C4-2B (cell line): ENCODE measurements at regions not wholly inside any gene's neighbourhood (a gene's known extent, or its start where the extent isn't known, plus 50 kb on each side); places are given as distances from the start of the nearest gene placed in this dataset.

Experiments
- H3K27ac ChIP-seq: fragments of 450-650 bp; 2 replicates; pipeline ENCODE4 v1.5.1; 2017
- CTCF ChIP-seq: fragments of 450-650 bp; conservative IDR thresholded peaks from 2 replicates; pipeline ENCODE4 v1.5.1; 2017; ENCODE audit warnings: mild to moderate bottlenecking
- ZFX ChIP-seq: fragments of 450-650 bp; IDR thresholded peaks from 2 replicates; pipeline ENCODE4 v1.6.1; 2017

- TF ChIP-seq CTCF (no peak), ZFX (no peak)
- no peak overlapping the region for H3K27ac ChIP-seq
These were observed 417.3 kb downstream of the GABRB3 start for GRCh38 chr15:26355472-26356074.

GRCh38 chr15:26352909-26353308 lies 420.0 kb downstream of the GABRB3 start:
- no peak overlapping the region for H3K27ac ChIP-seq
- no peak for TF ChIP-seq ZFX
- TF ChIP-seq CTCF = no peak

DNA sequence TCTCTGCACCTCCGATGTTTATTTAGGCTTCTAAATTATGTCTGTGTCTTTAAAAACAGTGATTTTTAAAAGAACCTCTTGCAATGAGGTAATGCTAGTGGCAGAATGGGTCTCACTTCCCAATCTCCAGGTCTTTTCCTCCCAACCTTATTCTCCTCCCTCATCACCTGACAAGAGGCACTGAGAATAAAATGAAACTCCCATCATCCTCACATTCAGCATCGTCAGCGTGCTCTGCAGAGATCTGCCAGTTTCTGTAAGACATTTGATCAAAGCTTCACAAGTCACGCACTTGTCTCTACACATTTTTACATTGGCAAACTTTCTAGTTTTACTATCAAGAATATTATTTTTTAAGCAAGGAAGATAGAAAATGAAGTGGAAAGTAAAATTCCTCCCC lies 420.5 kb downstream of the GABRB3 start:
- no peak for TF ChIP-seq ZFX
- TF ChIP-seq CTCF = no peak
- no peak overlapping the region for H3K27ac ChIP-seq

DNA sequence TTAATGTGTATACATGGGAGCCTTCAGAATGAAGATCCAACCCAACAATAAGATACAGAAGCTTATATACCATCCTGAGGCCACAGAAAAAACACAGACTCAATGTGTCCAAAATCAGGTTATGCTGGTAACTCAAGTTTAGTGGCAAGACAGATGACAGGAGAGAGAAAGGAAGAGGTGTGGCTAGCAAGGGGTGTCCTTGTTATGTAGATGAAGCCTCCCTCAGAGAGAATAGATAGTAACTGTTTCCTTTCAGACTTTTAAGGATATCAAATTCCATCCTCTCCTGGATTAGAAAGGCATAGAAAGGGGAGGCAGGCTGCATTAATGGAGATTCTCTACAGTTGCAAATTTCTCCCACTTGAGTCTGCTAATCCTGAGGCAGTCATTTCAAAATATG lies 447.4 kb downstream of the GABRB3 start:
- H3K27ac ChIP-seq = no peak overlapping the region
- no peak for TF ChIP-seq ZFX
- TF ChIP-seq CTCF = no peak

- no peak overlapping the region for H3K27ac ChIP-seq
- TF ChIP-seq CTCF = no peak
- TF ChIP-seq ZFX = no peak
These were observed 449.3 kb downstream of the GABRB3 start for GRCh38 chr15:26323566-26323965.

DNA sequence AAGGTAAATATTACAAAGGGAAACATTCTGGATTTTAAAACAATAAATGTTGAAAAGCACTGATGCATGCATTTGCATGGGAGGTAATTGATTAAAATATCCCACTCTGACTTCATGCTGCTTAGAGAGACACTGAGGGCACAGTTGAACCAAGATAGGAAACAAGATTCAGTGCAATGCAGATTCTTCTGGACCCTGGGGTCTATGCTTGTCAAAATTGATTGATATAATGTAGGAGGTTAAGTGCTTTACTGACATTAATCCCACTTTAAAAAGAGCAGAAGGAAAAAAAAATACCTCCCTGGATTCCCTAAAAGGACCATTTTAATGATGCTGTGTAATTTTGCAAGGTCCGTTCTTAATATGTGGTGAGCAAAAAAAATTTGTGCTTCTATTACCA lies 454.2 kb downstream of the GABRB3 start:
- no peak overlapping the region for H3K27ac ChIP-seq
- TF ChIP-seq ZFX (no peak), CTCF (no peak)

GRCh38 chr15:26314577-26314976 lies 451.4 kb upstream of the ATP10A start:
- no peak overlapping the region for H3K27ac ChIP-seq
- TF ChIP-seq ZFX (no peak), CTCF (no peak)
